GM12878 (cell line): ENCODE measurements at regions not wholly inside any gene's neighbourhood (a gene's known extent, or its start where the extent isn't known, plus 50 kb on each side); places are given as distances from the start of the nearest gene placed in this dataset.

Experiments used
- ATAC-seq: fragments of 200-7000 bp; cut with Tn5 transposase; 3 replicates; pipeline ENCODE4 v1.9.1; 2020; ENCODE audit warnings: mild to moderate bottlenecking, moderate library complexity
- BruUV-seq: library from RNA; stranded (reverse); fragments of 400-500 nt; replicated peaks from 2 replicates; lab custom pipeline; 2021; lab: Mats Ljungman, UMichigan
- CTCF ChIA-PET: fragments of 300-600 bp; sonication (Branson Sonifier 250); formaldehyde crosslinking; extraction: SDS; loops from one replicate; lab custom pipeline; 2021; ENCODE audit warnings: inconsistent platforms; lab: Yijun Ruan, JAX
- POLR2A ChIA-PET: fragments of 350-600 bp; formaldehyde crosslinking; extraction: SDS; loops from one replicate; lab custom pipeline; 2021; ENCODE audit warnings: inconsistent platforms; lab: Charles Lee
- RAD21 ChIA-PET: fragments of 300-600 bp; sonication (Branson Sonifier 250); formaldehyde crosslinking; loops from one replicate; lab custom pipeline; 2023; ENCODE audit warnings: antibody characterized with exemption; ENCODE audit not compliant: unreplicated experiment; lab: Charles Lee
- SMC1A ChIA-PET: fragments of 300-600 bp; sonication (Branson Sonifier 250); formaldehyde crosslinking; loops from one replicate; lab custom pipeline; 2023; ENCODE audit not compliant: unreplicated experiment, uncharacterized antibody; lab: Charles Lee
- DNase-seq: peaks from one replicate; pipeline ENCODE4 v3.0.0-alpha.2; 2011; ENCODE audit warnings: low read depth, low spot score
- FAIRE-seq: peaks from 3 replicates; lab custom pipeline; 2011; peaks lifted over from hg19 to GRCh38; lab: Jason Lieb, UNC
- H2AFZ ChIP-seq: 2 replicates; pipeline ENCODE4 v1.6.0; 2011; ENCODE audit warnings: low read depth, low read length, control low read depth; ENCODE audit not compliant: control insufficient read depth
- H3K27ac ChIP-seq: 2 replicates; pipeline ENCODE4 v1.5.1; 2011; ENCODE audit warnings: control low read depth; ENCODE audit not compliant: control insufficient read depth, insufficient read depth
- H3K27me3 ChIP-seq, 2 experiments: replicated peaks in 1 of 2; 2 replicates each; pipeline versions ENCODE4 v1.6.0 to v1.6.1; 2011; ENCODE audit warnings: low read length in 1 of 2; ENCODE audit not compliant: control insufficient read depth in 2 of 2, insufficient read depth in 2 of 2
- H3K36me3 ChIP-seq, 2 experiments: 2 replicates each; pipeline ENCODE4 v1.5.1; 2011; ENCODE audit warnings: low read length in 1 of 2; ENCODE audit not compliant: control insufficient read depth in 2 of 2, insufficient read depth in 2 of 2
- H3K4me1 ChIP-seq: 2 replicates; pipeline ENCODE4 v1.6.1; 2011; ENCODE audit warnings: mild to moderate bottlenecking, low read length, moderate library complexity, mixed read lengths; ENCODE audit not compliant: control insufficient read depth, insufficient read depth
- H3K4me2 ChIP-seq: 2 replicates; pipeline ENCODE4 v1.6.0; 2011; ENCODE audit warnings: control low read depth; ENCODE audit not compliant: control insufficient read depth, insufficient read depth
- H3K4me3 ChIP-seq: fragments of 200-600 bp; sonication (generic); 2 replicates; pipeline ENCODE4 v1.5.1; 2016
- H3K79me2 ChIP-seq: 2 replicates; pipeline ENCODE4 v1.6.0; 2011; ENCODE audit warnings: low read length; ENCODE audit not compliant: control insufficient read depth, insufficient read depth
- H3K9ac ChIP-seq: 2 replicates; pipeline ENCODE4 v1.8.0; 2011; ENCODE audit warnings: low read length, control low read depth, mixed read lengths; ENCODE audit not compliant: control insufficient read depth, insufficient read depth
- H3K9me3 ChIP-seq: replicated peaks from 3 replicates; pipeline ENCODE4 v1.5.1; 2011; ENCODE audit warnings: mild to moderate bottlenecking, low read length; ENCODE audit not compliant: control insufficient read depth, insufficient read depth
- H4K20me1 ChIP-seq: 2 replicates; pipeline ENCODE4 v1.6.0; 2011; ENCODE audit not compliant: control insufficient read depth, insufficient read depth
- BCL3 ChIP-seq: IDR thresholded peaks from 2 replicates; pipeline ENCODE4 v1.6.1; 2011; ENCODE audit warnings: borderline replicate concordance, low read depth, mild to moderate bottlenecking, moderate library complexity, low read length; ENCODE audit not compliant: insufficient read depth, poor library complexity, severe bottlenecking
- BHLHE40 ChIP-seq, 2 experiments: fragments of 450-650 bp in 1 of 2; IDR thresholded peaks; 2 replicates each; pipeline ENCODE4 v1.6.1; 2011 to 2017; ENCODE audit warnings: low read depth in 2 of 2, borderline replicate concordance in 1 of 2, improper control_type of control experiment in 1 of 2, low read length in 1 of 2, mild to moderate bottlenecking in 1 of 2
- CBX3 ChIP-seq: fragments of 200-600 bp; sonication (generic); IDR thresholded peaks from 2 replicates; pipeline ENCODE4 v1.6.1; 2016; ENCODE audit warnings: low read depth, borderline replicate concordance
- GABPA ChIP-seq: IDR thresholded peaks from 2 replicates; pipeline ENCODE4 v1.6.1; 2014; ENCODE audit warnings: antibody characterized with exemption, low read depth, mild to moderate bottlenecking, inconsistent platforms
- HDAC6 ChIP-seq: fragments of 200-600 bp; sonication (generic); IDR thresholded peaks from one replicate; pipeline ENCODE4 v1.8.0; 2017; ENCODE audit warnings: antibody characterized with exemption; ENCODE audit not compliant: unreplicated experiment
- LARP7 ChIP-seq: fragments of 450-650 bp; IDR thresholded peaks from 2 replicates; pipeline ENCODE4 v1.6.1; 2017; ENCODE audit warnings: mild to moderate bottlenecking
- NFXL1 ChIP-seq: fragments of 450-650 bp; IDR thresholded peaks from 2 replicates; pipeline ENCODE4 v1.6.1; 2017; ENCODE audit warnings: antibody characterized with exemption, mild to moderate bottlenecking, borderline replicate concordance
- RELA ChIP-seq: fragments of 450-650 bp; IDR thresholded peaks from 2 replicates; pipeline ENCODE4 v1.8.0; 2014; ENCODE audit warnings: borderline replicate concordance; ENCODE audit not compliant: partially characterized antibody
- SPI1 ChIP-seq: IDR thresholded peaks from 2 replicates; pipeline ENCODE4 v1.6.1; 2011; ENCODE audit warnings: low read depth, mild to moderate bottlenecking, low read length, moderate library complexity, borderline replicate concordance; ENCODE audit not compliant: insufficient read depth
- SRF ChIP-seq, 2 experiments: IDR thresholded peaks; 2 replicates each; pipeline ENCODE4 v1.6.1; 2011; ENCODE audit warnings: low read depth in 2 of 2, low read length in 2 of 2, mild to moderate bottlenecking in 1 of 2, moderate library complexity in 1 of 2
- STAT1 ChIP-seq: fragments of 450-650 bp; conservative IDR thresholded peaks from 2 replicates; pipeline ENCODE4 v1.6.1; 2014; ENCODE audit warnings: antibody characterized with exemption, mild to moderate bottlenecking
- WRNIP1 ChIP-seq: IDR thresholded peaks from 2 replicates; pipeline ENCODE4 v1.6.1; 2011; ENCODE audit warnings: low read depth, low read length, improper control_type of control experiment, borderline replicate concordance
- ZNF622 ChIP-seq: fragments of 450-650 bp; IDR thresholded peaks from 2 replicates; pipeline ENCODE4 v1.6.1; 2017; ENCODE audit warnings: mild to moderate bottlenecking, inconsistent platforms
- ZZZ3 ChIP-seq: IDR thresholded peaks from 2 replicates; pipeline ENCODE4 v1.6.1; 2011; ENCODE audit warnings: low read depth; ENCODE audit not compliant: control insufficient read depth, insufficient read length
- WGBS: methylation state at CpG from one replicate; pipeline ENCODE4 v1.1.6; 2016; ENCODE audit warnings: low lambda C conversion rate; ENCODE audit not compliant: insufficient replicate concordance, insufficient coverage; ENCODE audit errors: missing lambda C conversion rate; 5-methylcytosine and 5-hydroxymethylcytosine counted together
- in situ Hi-C: fragments of 300-500 bp; cut with MboI; formaldehyde crosslinking; loops from 9 replicates; pipeline ENCODE4 v1.14.3; 2018; ENCODE audit warnings: mixed read lengths
- intact Hi-C: fragments of 100-400 bp; cut with micrococcal nuclease; formaldehyde crosslinking; loops from one replicate; pipeline ENCODE4 v1.14.2; 2022; ENCODE audit not compliant: unreplicated experiment
- TF ChIP-seq, protein P1 (sequence below): fragments of 450-650 bp; IDR thresholded peaks from 2 replicates; pipeline ENCODE4 v1.6.1; 2016; ENCODE audit warnings: mild to moderate bottlenecking, moderate library complexity, borderline replicate concordance

DNA sequence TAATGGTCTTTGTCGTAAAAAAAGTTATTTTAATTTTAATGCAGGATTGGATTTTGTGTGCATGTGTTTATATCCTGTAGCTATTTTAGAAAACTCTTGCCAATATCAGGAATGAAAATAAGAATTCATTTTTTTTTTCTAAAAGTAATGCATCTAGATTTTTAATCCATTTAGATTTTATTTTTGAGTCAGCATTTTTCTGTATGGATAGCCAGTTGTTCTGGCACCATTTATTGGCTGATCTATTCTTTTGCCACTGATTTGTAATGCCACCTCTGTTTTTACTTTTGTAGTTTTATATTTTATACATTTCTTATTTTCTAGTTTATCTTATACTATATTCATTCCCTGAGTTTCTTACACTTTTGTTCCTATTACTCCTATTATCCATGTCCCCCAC lies 343.0 kb downstream of the FOXG1 start:
- H4K20me1 ChIP-seq = no peaks in the 10 kb centered on the region
- RAD21 ChIA-PET = no interaction called here
- H2AFZ ChIP-seq = no peak overlapping the region
- 77% methylated on average over 1 of the region's 1 CpG for WGBS
- BruUV-seq = no TSS peak
- no peaks in the 10 kb centered on the region for H3K9me3 ChIP-seq
- no peaks in the 10 kb centered on the region for H3K4me1 ChIP-seq
- no peak overlapping the region for H3K27ac ChIP-seq
- H3K4me3 ChIP-seq = no peak overlapping the region
- H3K27me3 ChIP-seq = no peaks in the 10 kb centered on the region
- TF ChIP-seq STAT1 (no peak), GABPA (no peak), LARP7 (no peak), WRNIP1 (no peak), RELA (no peak), BCL3 (no peak), SRF (IDR thresholded peaks at IDR 0.05; ENCODE audit: low read depth in 2 of 2, low read length in 2 of 2) (no peak), ZZZ3 (no peak), BHLHE40 (IDR thresholded peaks at IDR 0.05; ENCODE audit: borderline replicate concordance in 1 of 2, low read depth in 2 of 2, low read length in 1 of 2) (no peak), ZNF622 (no peak), HDAC6 (no peak), CBX3 (no peak), SPI1 (no peak), NFXL1 (no peak)
- TF ChIP-seq, protein P1, sequence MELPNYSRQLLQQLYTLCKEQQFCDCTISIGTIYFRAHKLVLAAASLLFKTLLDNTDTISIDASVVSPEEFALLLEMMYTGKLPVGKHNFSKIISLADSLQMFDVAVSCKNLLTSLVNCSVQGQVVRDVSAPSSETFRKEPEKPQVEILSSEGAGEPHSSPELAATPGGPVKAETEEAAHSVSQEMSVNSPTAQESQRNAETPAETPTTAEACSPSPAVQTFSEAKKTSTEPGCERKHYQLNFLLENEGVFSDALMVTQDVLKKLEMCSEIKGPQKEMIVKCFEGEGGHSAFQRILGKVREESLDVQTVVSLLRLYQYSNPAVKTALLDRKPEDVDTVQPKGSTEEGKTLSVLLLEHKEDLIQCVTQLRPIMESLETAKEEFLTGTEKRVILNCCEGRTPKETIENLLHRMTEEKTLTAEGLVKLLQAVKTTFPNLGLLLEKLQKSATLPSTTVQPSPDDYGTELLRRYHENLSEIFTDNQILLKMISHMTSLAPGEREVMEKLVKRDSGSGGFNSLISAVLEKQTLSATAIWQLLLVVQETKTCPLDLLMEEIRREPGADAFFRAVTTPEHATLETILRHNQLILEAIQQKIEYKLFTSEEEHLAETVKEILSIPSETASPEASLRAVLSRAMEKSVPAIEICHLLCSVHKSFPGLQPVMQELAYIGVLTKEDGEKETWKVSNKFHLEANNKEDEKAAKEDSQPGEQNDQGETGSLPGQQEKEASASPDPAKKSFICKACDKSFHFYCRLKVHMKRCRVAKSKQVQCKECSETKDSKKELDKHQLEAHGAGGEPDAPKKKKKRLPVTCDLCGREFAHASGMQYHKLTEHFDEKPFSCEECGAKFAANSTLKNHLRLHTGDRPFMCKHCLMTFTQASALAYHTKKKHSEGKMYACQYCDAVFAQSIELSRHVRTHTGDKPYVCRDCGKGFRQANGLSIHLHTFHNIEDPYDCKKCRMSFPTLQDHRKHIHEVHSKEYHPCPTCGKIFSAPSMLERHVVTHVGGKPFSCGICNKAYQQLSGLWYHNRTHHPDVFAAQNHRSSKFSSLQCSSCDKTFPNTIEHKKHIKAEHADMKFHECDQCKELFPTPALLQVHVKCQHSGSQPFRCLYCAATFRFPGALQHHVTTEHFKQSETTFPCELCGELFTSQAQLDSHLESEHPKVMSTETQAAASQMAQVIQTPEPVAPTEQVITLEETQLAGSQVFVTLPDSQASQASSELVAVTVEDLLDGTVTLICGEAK = no peak
- H3K36me3 ChIP-seq = no peaks in the 10 kb centered on the region
- SMC1A ChIA-PET = no interaction called here
- no peak for ATAC-seq
- H3K79me2 ChIP-seq = no peaks in the 10 kb centered on the region
- no peak for DNase-seq
- in situ Hi-C loops (no loop called here), intact Hi-C loops (no loop called here)
- POLR2A ChIA-PET = no interaction called here
- no peak overlapping the region for H3K4me2 ChIP-seq
- no peak overlapping the region for H3K9ac ChIP-seq
- CTCF ChIA-PET = no interaction called here
- no peak for FAIRE-seq
